Thyroid gland (tissue), 4 donors: ENCODE measurements at regions not wholly inside any gene's neighbourhood (a gene's known extent, or its start where the extent isn't known, plus 50 kb on each side); places are given as distances from the start of the nearest gene placed in this dataset.

Experiments
- DNase-seq, 2 donors: peaks; one replicate each; pipeline ENCODE4 v3.0.0-alpha.2; 2019
- H3K27ac ChIP-seq, 3 donors: fragments of 200-600 bp; sonication (generic); 1 replicate in 2 of 3; 2 replicates in 1 of 3; pipeline ENCODE4 v1.5.1; 2016 to 2019; ENCODE audit warnings: mild to moderate bottlenecking in 1 of 3, moderate library complexity in 1 of 3
- H3K27me3 ChIP-seq: fragments of 200-600 bp; sonication (generic); one replicate; pipeline ENCODE4 v1.5.1; 2019
- H3K36me3 ChIP-seq, 2 donors: fragments of 200-600 bp; sonication (generic); one replicate each; pipeline ENCODE4 v1.5.1; 2016 to 2019
- H3K4me1 ChIP-seq, 2 donors: fragments of 200-600 bp; sonication (generic); one replicate each; pipeline ENCODE4 v1.5.1; 2017 to 2019
- H3K4me3 ChIP-seq, 3 donors: fragments of 200-600 bp; sonication (generic); replicated peaks in 1 of 3; 1 replicate in 2 of 3; 2 replicates in 1 of 3; pipeline ENCODE4 v1.5.1; 2016; ENCODE audit warnings: mild to moderate bottlenecking in 1 of 3
- H3K9me3 ChIP-seq: fragments of 200-600 bp; sonication (generic); one replicate; pipeline ENCODE4 v1.5.1; 2017
- CTCF ChIP-seq, 6 experiments: fragments of 200-600 bp in 3 of 6; fragments of 450-650 bp in 3 of 6; sonication (generic) in 3 of 6; IDR thresholded peaks; one replicate each; pipeline ENCODE4 v1.5.1; 2016 to 2019; ENCODE audit warnings: antibody characterized with exemption in 6 of 6, mild to moderate bottlenecking in 2 of 6, inconsistent platforms in 1 of 6, moderate library complexity in 1 of 6
- POLR2A ChIP-seq, 2 donors: fragments of 450-650 bp; IDR thresholded peaks; one replicate each; pipeline ENCODE4 v1.6.1; 2017; ENCODE audit warnings: antibody characterized with exemption in 2 of 2, mild to moderate bottlenecking in 2 of 2, moderate library complexity in 1 of 2
- WGBS, 2 donors: methylation state at CpG; one replicate each; pipeline ENCODE4 v1.1.5; 2017; 5-methylcytosine and 5-hydroxymethylcytosine counted together
- intact Hi-C: fragments of 100-400 bp; cut with DNase I; formaldehyde crosslinking; loops from one replicate; pipeline ENCODE4 v1.15.1; 2023

GRCh38 chr2:44107974-44108373 is 60.7 kb upstream of the PPM1B start:
- no peak for DNase-seq
- Histone ChIP-seq H3K27me3 (no peaks in the 10 kb centered on the region), H3K36me3 (no peaks in the 10 kb centered on the region), H3K27ac (no peak overlapping the region), H3K4me1 (no peaks in the 10 kb centered on the region), H3K4me3 (no peak overlapping the region), H3K9me3 (no peaks in the 10 kb centered on the region)
- WGBS, 2 donors, result 91 to 93% methylated on average over 3 of the region's 3 CpGs
- no peak for TF ChIP-seq CTCF (IDR thresholded peaks at IDR 0.05)
- TF ChIP-seq POLR2A (IDR thresholded peaks at IDR 0.05), result no peak
- intact Hi-C loops, result no loop called here

- H3K27me3 ChIP-seq, result no peaks in the 10 kb centered on the region
- no peaks in the 10 kb centered on the region for H3K4me1 ChIP-seq
- no peak overlapping the region for H3K27ac ChIP-seq
- TF ChIP-seq CTCF (IDR thresholded peaks at IDR 0.05) (no peak), POLR2A (IDR thresholded peaks at IDR 0.05) (no peak)
- H3K36me3 ChIP-seq, result no peaks in the 10 kb centered on the region
- H3K4me3 ChIP-seq, result no peak overlapping the region
- H3K9me3 ChIP-seq, result no peaks in the 10 kb centered on the region
- intact Hi-C loops, result no loop called here
- 87 to 89% methylated on average over 3 of the region's 3 CpGs for WGBS, 2 donors
- DNase-seq, result no peak
These were observed 59.5 kb upstream of the PPM1B start for GRCh38 chr2:44109166-44109565.

GRCh38 chr2:44110444-44110843 is 58.2 kb upstream of the PPM1B start:
- Histone ChIP-seq H3K36me3 (no peaks in the 10 kb centered on the region), H3K27ac (no peak overlapping the region), H3K4me1 (no peaks in the 10 kb centered on the region), H3K27me3 (no peaks in the 10 kb centered on the region), H3K4me3 (no peak overlapping the region), H3K9me3 (no peaks in the 10 kb centered on the region)
- no peak for DNase-seq
- 31 to 57% methylated on average over 2 of the region's 2 CpGs for WGBS, 2 donors
- TF ChIP-seq CTCF (IDR thresholded peaks at IDR 0.05) (no peak), POLR2A (IDR thresholded peaks at IDR 0.05) (no peak)
- intact Hi-C loops, result no loop called here

GRCh38 chr2:44112096-44112495 is 56.6 kb upstream of the PPM1B start:
- H3K27me3 ChIP-seq, result no peaks in the 10 kb centered on the region
- no peak overlapping the region for H3K4me3 ChIP-seq
- DNase-seq, result no peak
- no peaks in the 10 kb centered on the region for H3K4me1 ChIP-seq
- no peaks in the 10 kb centered on the region for H3K36me3 ChIP-seq
- TF ChIP-seq POLR2A (IDR thresholded peaks at IDR 0.05), result no peak
- TF ChIP-seq CTCF (IDR thresholded peaks at IDR 0.05), result no peak
- intact Hi-C loops, result no loop called here
- H3K9me3 ChIP-seq, result no peaks in the 10 kb centered on the region
- H3K27ac ChIP-seq, result no peak overlapping the region

GRCh38 chr2:44116319-44116718 is 52.4 kb upstream of the PPM1B start:
- TF ChIP-seq POLR2A (IDR thresholded peaks at IDR 0.05), result no peak
- TF ChIP-seq CTCF (IDR thresholded peaks at IDR 0.05), result no peak
- Histone ChIP-seq H3K36me3 (no peaks in the 10 kb centered on the region), H3K9me3 (no peaks in the 10 kb centered on the region), H3K4me1 (no peaks in the 10 kb centered on the region), H3K4me3 (no peak overlapping the region), H3K27ac (no peak overlapping the region), H3K27me3 (no peaks in the 10 kb centered on the region)
- intact Hi-C loops, result no loop called here
- DNase-seq, result no peak
- 93 to 97% methylated on average over 3 of the region's 3 CpGs for WGBS, 2 donors
